B cell (primary cell): ENCODE measurements at regions not wholly inside any gene's neighbourhood (a gene's known extent, or its start where the extent isn't known, plus 50 kb on each side); places are given as distances from the start of the nearest gene placed in this dataset.

ENCODE experiments used
- ATAC-seq: fragments of 200-7000 bp; cut with Tn5 transposase; one replicate; pipeline ENCODE4 v1.10.0; 2021; ENCODE audit warnings: low read depth, mild to moderate bottlenecking, moderate number of reproducible peaks, moderate library complexity
- CTCF ChIA-PET: fragments of 350-600 bp; sonication (Branson Sonifier 250); formaldehyde crosslinking; loops from one replicate; lab custom pipeline; 2021; ENCODE audit warnings: antibody characterized with exemption, inconsistent platforms; lab: Charles Lee
- POLR2A ChIA-PET: fragments of 350-600 bp; sonication (Branson Sonifier 250); formaldehyde crosslinking; loops from one replicate; lab custom pipeline; 2021; ENCODE audit warnings: antibody characterized with exemption; lab: Charles Lee
- DNase-seq: peaks from one replicate; pipeline ENCODE4 v3.0.0; 2013
- H2AFZ ChIP-seq: 2 replicates; pipeline ENCODE4 v1.6.1; 2012; ENCODE audit warnings: mild to moderate bottlenecking, low read depth, low read length; ENCODE audit not compliant: insufficient read depth, poor library complexity, severe bottlenecking
- H3K27ac ChIP-seq, 2 donors: 1 replicate in 1 of 2; 2 replicates in 1 of 2; pipeline ENCODE4 v1.5.1; 2012 to 2013; ENCODE audit warnings: low read length in 2 of 2, mild to moderate bottlenecking in 2 of 2, moderate library complexity in 1 of 2
- H3K27me3 ChIP-seq, 4 experiments: fragments of 200-600 bp in 1 of 4; sonication (generic) in 1 of 4; replicated peaks in 1 of 4; 1 replicate in 2 of 4; 2 replicates in 2 of 4; pipeline versions ENCODE4 v1.6.1 to v1.7.0; 2013 to 2016; ENCODE audit warnings: low read length in 3 of 4, mild to moderate bottlenecking in 2 of 4, mixed read lengths in 1 of 4, moderate library complexity in 1 of 4; ENCODE audit not compliant: insufficient read depth in 4 of 4, control insufficient read depth in 3 of 4; ENCODE audit errors: control extremely low read depth in 1 of 4
- H3K36me3 ChIP-seq, 2 experiments: replicated peaks in 1 of 2; 1 replicate in 1 of 2; 2 replicates in 1 of 2; pipeline versions ENCODE4 v1.6.1 to v1.7.1; 2013; ENCODE audit warnings: low read length in 1 of 2; ENCODE audit not compliant: insufficient read depth in 2 of 2, control insufficient read depth in 1 of 2; ENCODE audit errors: control extremely low read depth in 1 of 2, extremely low read depth in 1 of 2
- H3K4me1 ChIP-seq, 2 donors: fragments of 200-600 bp in 1 of 2; sonication (generic) in 1 of 2; 1 replicate in 1 of 2; 2 replicates in 1 of 2; pipeline versions ENCODE4 v1.5.1 to v1.6.1; 2013 to 2017; ENCODE audit warnings: low read length in 2 of 2; ENCODE audit not compliant: control insufficient read depth in 2 of 2, insufficient read depth in 2 of 2
- H3K4me2 ChIP-seq: replicated peaks from 2 replicates; pipeline ENCODE3; 2012; ENCODE audit warnings: mild to moderate bottlenecking, low read depth, low read length; ENCODE audit not compliant: poor library complexity, severe bottlenecking
- H3K4me3 ChIP-seq, 5 experiments: fragments of 200-600 bp in 1 of 5; sonication (generic) in 1 of 5; 1 replicate in 3 of 5; 2 replicates in 2 of 5; pipeline versions ENCODE4 v1.5.1 to v1.7.0; 2011 to 2016; ENCODE audit warnings: low read length in 4 of 5, mild to moderate bottlenecking in 4 of 5, low read depth in 2 of 5, control low read depth in 1 of 5, moderate library complexity in 1 of 5; ENCODE audit not compliant: insufficient read depth in 1 of 5; ENCODE audit errors: control extremely low read depth in 1 of 5, extremely low read depth in 1 of 5
- H3K79me2 ChIP-seq: fragments of 200-600 bp; sonication (generic); one replicate; pipeline ENCODE4 v1.6.0; 2016; ENCODE audit warnings: low read length; ENCODE audit not compliant: control insufficient read depth, insufficient read depth
- H3K9ac ChIP-seq: fragments of 200-600 bp; sonication (generic); 2 replicates; pipeline ENCODE4 v1.6.1; 2017; ENCODE audit warnings: mild to moderate bottlenecking, low read length, moderate library complexity
- H3K9me3 ChIP-seq, 3 donors: one replicate each; pipeline versions ENCODE4 v1.6.1 to v1.7.1; 2013; ENCODE audit warnings: low read length in 2 of 3; ENCODE audit not compliant: control insufficient read depth in 2 of 3, insufficient read depth in 1 of 3; ENCODE audit errors: control extremely low read depth in 1 of 3
- H4K20me1 ChIP-seq: 2 replicates; pipeline ENCODE4 v1.6.0; 2012; ENCODE audit warnings: mild to moderate bottlenecking, low read length; ENCODE audit not compliant: insufficient read depth, control insufficient read depth, poor library complexity, severe bottlenecking
- H3K27ac Mint-ChIP-seq: one replicate; pipeline ENCODE4 v1.8.0; 2021; ENCODE audit warnings: mixed read lengths
- H3K27me3 Mint-ChIP-seq: one replicate; pipeline ENCODE4 v1.8.0; 2021; ENCODE audit warnings: mixed read lengths
- H3K4me1 Mint-ChIP-seq: one replicate; pipeline ENCODE4 v1.8.0; 2021; ENCODE audit warnings: mixed read lengths
- H3K4me3 Mint-ChIP-seq: one replicate; pipeline ENCODE4 v1.8.0; 2021; ENCODE audit warnings: mixed read lengths
- H3K9me3 Mint-ChIP-seq: one replicate; pipeline ENCODE4 v1.8.0; 2022; ENCODE audit warnings: mixed read lengths; ENCODE audit not compliant: insufficient read depth
- CTCF ChIP-seq: fragments of 200-600 bp; IDR thresholded peaks from one replicate; pipeline ENCODE4 v1.8.0; 2022; ENCODE audit warnings: antibody characterized with exemption, mild to moderate bottlenecking
- EZH2 ChIP-seq: IDR thresholded peaks from 2 replicates; pipeline ENCODE4 v1.6.1; 2012; ENCODE audit warnings: borderline replicate concordance, low read depth, mild to moderate bottlenecking, moderate library complexity, low read length; ENCODE audit not compliant: insufficient read depth, poor library complexity, severe bottlenecking
- WGBS: methylation state at CpG from one replicate; pipeline ENCODE4 v1.1.5; 2013; ENCODE audit warnings: missing lambda C conversion rate; ENCODE audit not compliant: insufficient coverage; 5-methylcytosine and 5-hydroxymethylcytosine counted together
- intact Hi-C: fragments of 100-400 bp; cut with micrococcal nuclease; formaldehyde crosslinking; loops from one replicate; pipeline ENCODE4 v1.10.0; 2022

- H3K9ac ChIP-seq, result no peak overlapping the region
- POLR2A ChIA-PET, result no interaction called here
- TF ChIP-seq EZH2, result no peak
- no peak for TF ChIP-seq CTCF
- no peak for ATAC-seq
- no peaks in the 10 kb centered on the region for H4K20me1 ChIP-seq
- no peak overlapping the region for H3K4me3 Mint-ChIP-seq
- no peaks in the 10 kb centered on the region for H3K27me3 Mint-ChIP-seq
- H2AFZ ChIP-seq, result no peak overlapping the region
- H3K27ac ChIP-seq, result no peak overlapping the region
- CTCF ChIA-PET, result no interaction called here
- H3K79me2 ChIP-seq, result no peaks in the 10 kb centered on the region
- no peak for DNase-seq
- no peaks in the 10 kb centered on the region for H3K36me3 ChIP-seq
- peaks cover 0 to 3% (median 0%) of the 10 kb centered on the region in 4 experiments for H3K27me3 ChIP-seq
- peaks cover 6% of the 10 kb centered on the region for H3K9me3 Mint-ChIP-seq
- H3K9me3 ChIP-seq, result peaks cover 0 to 4% (median 0%) of the 10 kb centered on the region in 3 donors
- H3K4me3 ChIP-seq, result no peak overlapping the region
- H3K4me1 Mint-ChIP-seq, result no peaks in the 10 kb centered on the region
- WGBS, result 12% methylated on average over 5 of the region's 8 CpGs
- intact Hi-C loops, result no loop called here
- H3K4me1 ChIP-seq, result no peaks in the 10 kb centered on the region
- H3K4me2 ChIP-seq, result no peak overlapping the region
- H3K27ac Mint-ChIP-seq, result no peak overlapping the region
Observed at GRCh38 chr10:29191674-29192073, 97.2 kb upstream of the LYZL1 start.

GRCh38 chr10:29199339-29199738 lies 89.5 kb upstream of the LYZL1 start:
- H3K9ac ChIP-seq, result no peak overlapping the region
- H2AFZ ChIP-seq, result no peak overlapping the region
- TF ChIP-seq EZH2 (no peak), CTCF (no peak)
- Mint-ChIP-seq H3K9me3 (peaks cover 6% of the 10 kb centered on the region), H3K4me3 (no peak overlapping the region), H3K27me3 (peaks cover 4% of the 10 kb centered on the region), H3K4me1 (no peaks in the 10 kb centered on the region), H3K27ac (no peak overlapping the region)
- H3K79me2 ChIP-seq, result no peaks in the 10 kb centered on the region
- ChIA-PET POLR2A (no interaction called here), CTCF (no interaction called here)
- no peaks in the 10 kb centered on the region for H3K4me1 ChIP-seq
- no peak overlapping the region for H3K4me3 ChIP-seq
- H3K27me3 ChIP-seq, result peaks cover 0 to 2% (median 0%) of the 10 kb centered on the region in 4 experiments
- H3K4me2 ChIP-seq, result no peak overlapping the region
- no peaks in the 10 kb centered on the region for H3K36me3 ChIP-seq
- no peak for DNase-seq
- intact Hi-C loops, result no loop called here
- peaks cover 0 to 4% (median 0%) of the 10 kb centered on the region in 3 donors for H3K9me3 ChIP-seq
- ATAC-seq, result no peak
- 83% methylated on average over 6 of the region's 7 CpGs for WGBS
- no peaks in the 10 kb centered on the region for H4K20me1 ChIP-seq
- no peak overlapping the region for H3K27ac ChIP-seq
